ENCODE measurements at regions not wholly inside any gene's neighbourhood (a gene's known extent, or its start where the extent isn't known, plus 50 kb on each side); places are given as distances from the start of the nearest gene placed in this dataset.
"Not testable (repeated sequence)": the region's sequence is repeated elsewhere in the genome, so short reads cannot be mapped to it uniquely, and the experiment has no call there.

GRCh38 chr1:148432318-148432717 lies 50.8 kb downstream of the PPIAL4G start:
- intact Hi-C loops (cut with DNase I; ENCODE audit: low total_unique reads); H3K9me3 ChIP-seq; H3K36me3 ChIP-seq (ENCODE audit: low read depth, missing control alignments); H3K27me3 ChIP-seq; DNase-seq; H3K27ac ChIP-seq; H3K4me1 ChIP-seq; H3K4me3 ChIP-seq: not testable (repeated sequence)
- WGBS, 2 donors, result 87 to 89% methylated on average over 2 of the region's 2 CpGs

- H3K36me3 ChIP-seq (ENCODE audit: low read depth, missing control alignments); H3K27ac ChIP-seq; H3K27me3 ChIP-seq; DNase-seq; H3K4me3 ChIP-seq; H3K9me3 ChIP-seq; intact Hi-C loops (cut with DNase I; ENCODE audit: low total_unique reads); H3K4me1 ChIP-seq: not testable (repeated sequence)
These were observed 53.2 kb downstream of the PPIAL4G start for GRCh38 chr1:148429856-148430255.

- H3K27me3 ChIP-seq; H3K4me1 ChIP-seq; H3K4me3 ChIP-seq; H3K9me3 ChIP-seq; intact Hi-C loops (cut with DNase I; ENCODE audit: low total_unique reads); DNase-seq; H3K36me3 ChIP-seq (ENCODE audit: low read depth, missing control alignments); H3K27ac ChIP-seq: not testable (repeated sequence)
- 88 to 94% methylated on average over 2 of the region's 2 CpGs for WGBS, 2 donors
These were observed 56.0 kb downstream of the PPIAL4G start for GRCh38 chr1:148426940-148427611.

GRCh38 chr1:148426385-148426784 lies 56.7 kb downstream of the PPIAL4G start:
- H3K27ac ChIP-seq; DNase-seq; H3K36me3 ChIP-seq (ENCODE audit: low read depth, missing control alignments); H3K27me3 ChIP-seq; H3K4me3 ChIP-seq; H3K4me1 ChIP-seq; H3K9me3 ChIP-seq; intact Hi-C loops (cut with DNase I; ENCODE audit: low total_unique reads): not testable (repeated sequence)
- WGBS, 2 donors, result 96% methylated on average over 2 of the region's 2 CpGs

- WGBS, 2 donors, result 55 to 85% methylated on average over 1 of the region's 1 CpG
- H3K4me1 ChIP-seq; intact Hi-C loops (cut with DNase I; ENCODE audit: low total_unique reads); H3K36me3 ChIP-seq (ENCODE audit: low read depth, missing control alignments); H3K27me3 ChIP-seq; H3K27ac ChIP-seq; H3K9me3 ChIP-seq; DNase-seq; H3K4me3 ChIP-seq: not testable (repeated sequence)
These were observed 58.7 kb downstream of the PPIAL4G start for GRCh38 chr1:148424143-148425003.

- H3K27me3 ChIP-seq; H3K4me1 ChIP-seq; H3K9me3 ChIP-seq; H3K36me3 ChIP-seq (ENCODE audit: low read depth, missing control alignments); intact Hi-C loops (cut with DNase I; ENCODE audit: low total_unique reads); H3K4me3 ChIP-seq; H3K27ac ChIP-seq; DNase-seq: not testable (repeated sequence)
- WGBS, 2 donors, result 100% methylated on average over 3 of the region's 4 CpGs; no CpG with 5 or more reads in 1 of the 2 donors
These were observed 60.2 kb downstream of the PPIAL4G start for GRCh38 chr1:148422921-148423320.

- H3K4me1 ChIP-seq; DNase-seq; H3K36me3 ChIP-seq (ENCODE audit: low read depth, missing control alignments); H3K27me3 ChIP-seq; H3K27ac ChIP-seq; H3K4me3 ChIP-seq; intact Hi-C loops (cut with DNase I; ENCODE audit: low total_unique reads); H3K9me3 ChIP-seq: not testable (repeated sequence)
- 94% methylated on average over 2 to 3 of the region's 3 CpGs for WGBS, 2 donors
These were observed 65.9 kb downstream of the PPIAL4G start for GRCh38 chr1:148417241-148417640.

GRCh38 chr1:148413385-148413784 lies 69.7 kb downstream of the PPIAL4G start:
- H3K36me3 ChIP-seq (ENCODE audit: low read depth, missing control alignments); H3K27ac ChIP-seq; H3K27me3 ChIP-seq; H3K9me3 ChIP-seq; H3K4me3 ChIP-seq; DNase-seq; intact Hi-C loops (cut with DNase I; ENCODE audit: low total_unique reads); H3K4me1 ChIP-seq: not testable (repeated sequence)
- WGBS, 2 donors, result 92 to 96% methylated on average over 2 of the region's 2 CpGs

- H3K9me3 ChIP-seq; H3K4me1 ChIP-seq; intact Hi-C loops (cut with DNase I; ENCODE audit: low total_unique reads); DNase-seq; H3K27me3 ChIP-seq; H3K4me3 ChIP-seq; H3K27ac ChIP-seq; H3K36me3 ChIP-seq (ENCODE audit: low read depth, missing control alignments): not testable (repeated sequence)
- 76 to 78% methylated on average over 18 to 29 of the region's 30 CpGs for WGBS, 2 donors
These were observed 78.1 kb downstream of the PPIAL4G start for GRCh38 chr1:148404786-148405568.

- H3K27me3 ChIP-seq; H3K4me1 ChIP-seq; H3K36me3 ChIP-seq (ENCODE audit: low read depth, missing control alignments); DNase-seq; intact Hi-C loops (cut with DNase I; ENCODE audit: low total_unique reads); H3K9me3 ChIP-seq; H3K4me3 ChIP-seq; H3K27ac ChIP-seq: not testable (repeated sequence)
- 86 to 100% methylated on average over 2 of the region's 2 CpGs for WGBS, 2 donors
These were observed 79.2 kb downstream of the PPIAL4G start for GRCh38 chr1:148403925-148404324.

GRCh38 chr1:148403085-148403456 lies 80.0 kb downstream of the PPIAL4G start:
- intact Hi-C loops (cut with DNase I; ENCODE audit: low total_unique reads); H3K4me3 ChIP-seq; DNase-seq; H3K36me3 ChIP-seq (ENCODE audit: low read depth, missing control alignments); H3K9me3 ChIP-seq; H3K27ac ChIP-seq; H3K27me3 ChIP-seq; H3K4me1 ChIP-seq: not testable (repeated sequence)
- WGBS, 2 donors, result 51 to 59% methylated on average over 3 to 4 of the region's 7 CpGs

All from testis (tissue), 2 donors.